GM12875 (cell line): ENCODE measurements at regions not wholly inside any gene's neighbourhood (a gene's known extent, or its start where the extent isn't known, plus 50 kb on each side); places are given as distances from the start of the nearest gene placed in this dataset.

Experiments
- H3K4me3 ChIP-seq: one replicate; pipeline ENCODE4 v1.5.1; 2011; ENCODE audit warnings: low read depth, low read length, control low read depth
- CTCF ChIP-seq: IDR thresholded peaks from 2 replicates; pipeline ENCODE4 v1.5.1; 2011; ENCODE audit warnings: low read depth, mild to moderate bottlenecking, control low read depth, inconsistent platforms, low read length, moderate library complexity, borderline replicate concordance; ENCODE audit not compliant: insufficient read depth

DNA sequence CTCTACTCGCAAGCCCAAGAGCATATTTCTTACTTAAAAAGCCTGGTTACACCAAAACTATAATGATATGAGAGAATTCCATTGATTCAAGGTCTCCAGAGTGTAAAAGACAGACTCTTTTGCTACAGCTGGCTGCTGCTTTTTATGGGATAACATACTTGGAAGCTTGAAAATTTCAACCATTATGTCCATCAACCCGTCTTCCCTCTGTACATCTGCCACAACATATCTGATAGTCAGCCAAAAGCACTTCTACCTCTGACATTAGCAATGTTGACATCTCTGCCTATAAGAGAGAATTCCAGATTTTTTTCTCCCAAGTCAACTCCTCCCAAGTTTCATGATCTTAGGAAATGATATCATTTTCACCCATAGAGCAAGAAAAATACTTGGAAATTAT lies 54.4 kb upstream of the IQCM start:
- no peak for TF ChIP-seq CTCF
- no peak overlapping the region for H3K4me3 ChIP-seq

DNA sequence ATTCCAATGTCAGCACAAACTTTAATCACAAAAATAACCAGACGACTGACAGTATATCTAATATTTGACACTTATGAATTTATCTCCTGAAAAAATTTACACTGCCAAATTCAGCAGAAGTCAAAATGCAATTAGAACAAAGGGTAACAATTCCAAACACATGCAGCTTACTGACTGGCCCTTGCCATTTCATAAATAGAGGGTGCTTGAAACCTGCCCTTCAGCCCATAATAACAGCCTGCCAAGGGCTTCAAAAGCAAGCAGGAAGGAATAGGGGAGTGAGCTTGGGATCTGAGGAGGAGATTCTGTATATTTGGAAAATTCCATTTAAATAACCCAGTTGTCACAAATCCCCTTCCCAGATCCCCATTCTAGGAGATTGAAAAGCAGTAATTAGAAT lies 66.1 kb upstream of the IQCM start:
- H3K4me3 ChIP-seq: no peak overlapping the region
- no peak for TF ChIP-seq CTCF

DNA sequence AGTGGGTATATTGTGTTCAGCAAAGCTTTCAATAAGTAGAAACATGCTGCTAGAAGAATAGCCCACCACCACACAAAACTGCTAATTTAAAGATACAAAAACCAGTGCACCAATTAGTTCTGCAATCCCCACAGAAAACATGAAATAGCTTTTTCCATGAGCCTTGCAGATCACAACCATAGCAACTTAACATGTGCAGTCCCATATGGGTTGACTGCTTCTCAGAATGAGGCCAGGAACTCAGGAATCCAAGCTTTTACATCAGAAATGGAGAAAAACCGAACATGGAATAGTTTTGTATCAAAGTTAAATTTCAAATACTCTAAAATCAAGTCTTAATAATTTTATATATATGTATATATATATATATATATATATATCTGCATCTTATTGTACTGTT lies 66.6 kb upstream of the IQCM start:
- TF ChIP-seq CTCF: no peak

DNA sequence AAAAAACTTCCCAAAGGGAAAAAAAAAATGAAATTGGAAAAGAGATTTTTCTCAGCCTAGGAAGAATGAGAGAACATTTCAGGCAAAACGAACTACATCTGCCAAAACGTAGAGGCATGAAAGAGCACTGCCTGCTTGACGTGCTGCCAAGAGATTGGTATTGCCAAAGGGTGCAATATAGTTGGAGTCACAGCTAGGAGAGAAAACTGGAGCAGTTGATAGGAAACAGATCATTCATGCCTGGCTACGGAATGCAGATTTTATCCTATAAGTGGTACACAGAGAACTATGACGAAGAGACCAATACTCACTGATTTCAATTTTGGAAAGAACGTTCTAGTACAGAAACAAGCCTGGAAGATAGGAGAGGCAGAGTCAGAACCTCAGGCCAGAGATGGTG lies 68.4 kb upstream of the IQCM start:
- no peak for TF ChIP-seq CTCF
- H3K4me3 ChIP-seq: no peak overlapping the region

More for the DNA sequence above, 66.6 kb upstream of the IQCM start:
- no peak overlapping the region for H3K4me3 ChIP-seq

GRCh38 chr4:149884529-149885181 lies 69.0 kb upstream of the IQCM start:
- no peak for TF ChIP-seq CTCF
- no peak overlapping the region for H3K4me3 ChIP-seq

DNA sequence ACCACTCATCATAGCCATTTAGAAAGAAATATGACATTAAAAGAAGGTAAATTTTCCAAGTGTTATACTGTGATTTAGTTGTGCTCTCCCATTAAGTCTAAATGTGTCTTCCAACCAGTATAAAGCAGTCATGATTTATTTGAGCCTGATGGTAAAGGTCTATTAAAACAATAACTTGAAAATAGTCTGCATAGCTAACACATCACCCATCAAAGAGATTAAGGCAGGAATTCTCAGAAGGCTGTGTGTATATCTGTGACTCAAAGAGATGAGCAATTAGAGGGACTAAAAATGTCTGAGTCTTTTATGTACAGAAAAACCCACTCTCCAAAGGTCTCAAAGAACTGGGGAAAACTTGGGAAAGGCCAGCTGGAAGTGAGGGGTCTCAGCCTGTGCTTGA lies 70.3 kb upstream of the IQCM start:
- TF ChIP-seq CTCF: no peak
- H3K4me3 ChIP-seq: no peak overlapping the region

DNA sequence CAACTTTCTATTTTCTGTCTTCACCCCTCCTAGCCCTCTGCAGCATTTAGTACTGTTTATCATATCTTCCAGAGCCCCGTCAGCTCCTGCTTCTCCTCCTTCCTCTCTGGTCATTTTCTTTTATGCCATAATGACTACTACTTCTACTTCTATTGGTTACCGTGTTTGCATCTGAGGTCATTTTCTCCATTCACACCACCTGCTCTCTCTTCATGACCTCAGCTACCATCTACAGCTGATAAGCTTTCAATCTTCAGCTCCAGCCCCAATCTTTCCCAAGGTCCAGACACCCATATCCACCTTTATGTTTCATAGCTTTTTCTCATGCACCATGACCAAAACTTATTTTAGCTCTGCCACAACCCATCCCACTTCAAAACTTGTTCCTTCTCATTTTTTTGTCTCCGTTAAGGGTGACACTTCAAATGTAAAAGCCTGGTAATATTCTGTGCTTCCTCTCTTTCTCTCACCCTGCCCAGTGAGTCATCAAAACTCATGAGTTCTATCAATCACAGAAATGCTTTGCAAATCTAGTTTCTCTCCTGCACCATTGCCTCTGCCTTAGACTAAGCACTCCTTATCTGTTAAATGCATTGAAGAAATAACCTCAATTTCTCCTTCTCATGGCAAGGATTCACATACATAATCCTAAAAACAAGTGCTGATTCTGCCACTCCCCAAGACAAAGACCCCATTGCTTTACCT lies 71.3 kb upstream of the IQCM start:
- no peak overlapping the region for H3K4me3 ChIP-seq
- TF ChIP-seq CTCF: no peak
